ENCODE measurements at regions not wholly inside any gene's neighbourhood (a gene's known extent, or its start where the extent isn't known, plus 50 kb on each side); places are given as distances from the start of the nearest gene placed in this dataset.

GRCh38 chr1:214856843-214857242, 225.7 kb upstream of the KCNK2 start:
- TF ChIP-seq CTCF (IDR thresholded peaks at IDR 0.05; ENCODE audit: low read depth, low read length): no peak
- TF ChIP-seq POLR2A (IDR thresholded peaks at IDR 0.05; ENCODE audit: extremely low read depth, insufficient read length): no peak
- no peak for TF ChIP-seq MAX (IDR thresholded peaks at IDR 0.05; ENCODE audit: low read depth, low read length)
